T-helper 17 cell (primary cell): ENCODE measurements at regions not wholly inside any gene's neighbourhood (a gene's known extent, or its start where the extent isn't known, plus 50 kb on each side); places are given as distances from the start of the nearest gene placed in this dataset.

Source experiments
- ATAC-seq: fragments of 150-1000 bp; cut with Tn5 transposase; 2 replicates; pipeline ENCODE4 v1.10.0; 2021; ENCODE audit warnings: mild to moderate bottlenecking, moderate library complexity
- DNase-seq, 3 donors: peaks; one replicate each; pipeline versions ENCODE4 v3.0.0 to v3.0.0-alpha.2; 2020 to 2021
- H3K9me3 ChIP-seq: one replicate; pipeline ENCODE4 v1.7.0; 2013; ENCODE audit warnings: low read length, mild to moderate bottlenecking; ENCODE audit not compliant: control insufficient read depth, poor library complexity, severe bottlenecking
- H3K27ac Mint-ChIP-seq: one replicate; pipeline ENCODE4 v1.8.0; 2022; ENCODE audit warnings: mild to moderate bottlenecking, moderate library complexity, mixed read lengths
- H3K27me3 Mint-ChIP-seq: one replicate; pipeline ENCODE4 v1.8.0; 2022; ENCODE audit warnings: mixed read lengths
- H3K36me3 Mint-ChIP-seq: one replicate; pipeline ENCODE4 v1.8.0; 2022; ENCODE audit warnings: low read depth, mixed read lengths
- H3K4me1 Mint-ChIP-seq: one replicate; pipeline ENCODE4 v1.8.0; 2022; ENCODE audit warnings: mild to moderate bottlenecking, mixed read lengths
- H3K4me3 Mint-ChIP-seq: one replicate; pipeline ENCODE4 v1.8.0; 2022; ENCODE audit warnings: mild to moderate bottlenecking, moderate library complexity, mixed read lengths

DNA sequence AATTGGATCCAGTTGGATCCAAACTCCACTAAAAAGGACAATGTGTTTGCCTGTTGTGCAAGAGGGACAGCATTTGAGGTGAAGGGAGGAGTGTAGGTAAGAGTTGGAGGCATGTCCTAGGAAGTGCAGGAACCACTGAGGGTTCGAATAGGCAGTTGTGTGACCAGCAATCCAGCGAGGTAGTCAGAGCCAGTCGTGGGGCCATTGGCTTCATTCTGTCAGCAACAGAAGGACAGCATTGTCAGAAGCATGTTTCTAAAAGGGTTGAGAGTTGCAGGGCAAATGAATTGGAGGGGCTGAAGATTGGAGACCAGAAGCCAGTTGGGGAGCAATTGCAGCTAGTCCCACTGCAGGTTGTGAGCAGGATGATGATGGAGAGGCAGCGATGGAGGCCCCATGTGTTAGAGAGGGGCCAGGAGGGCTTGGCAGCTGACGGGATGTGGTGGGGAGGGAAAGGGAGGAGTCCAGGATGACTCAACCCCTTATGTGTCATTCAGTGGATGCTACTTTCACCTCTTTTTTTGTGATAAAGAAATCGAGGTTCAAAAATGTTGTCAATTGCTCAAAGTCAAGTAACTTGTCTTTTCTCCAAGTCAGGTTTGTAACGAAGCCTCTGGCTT is 96.7 kb upstream of the SIX3 start:
- no peaks in the 10 kb centered on the region for H3K9me3 ChIP-seq
- Mint-ChIP-seq H3K27ac (no peak overlapping the region), H3K4me3 (no peak overlapping the region), H3K4me1 (peaks cover 5% of the 10 kb centered on the region), H3K27me3 (peaks cover 40% of the 10 kb centered on the region), H3K36me3 (peaks cover 2% of the 10 kb centered on the region)
- ATAC-seq: no peak
- no peak for DNase-seq

GRCh38 chr2:44848026-44848425 is 93.5 kb upstream of the SIX3 start:
- Mint-ChIP-seq H3K4me1 (peaks cover 5% of the 10 kb centered on the region), H3K27ac (no peak overlapping the region), H3K4me3 (no peak overlapping the region), H3K36me3 (peaks cover 2% of the 10 kb centered on the region), H3K27me3 (peaks cover 47% of the 10 kb centered on the region)
- no peaks in the 10 kb centered on the region for H3K9me3 ChIP-seq
- no peak for ATAC-seq
- no peak for DNase-seq

GRCh38 chr2:44850016-44850415 is 91.5 kb upstream of the SIX3 start:
- no peak overlapping the region for H3K27ac Mint-ChIP-seq

GRCh38 chr2:44851518-44851917 is 90.0 kb upstream of the SIX3 start:
- no peak for DNase-seq
- peaks cover 45% of the 10 kb centered on the region for H3K27me3 Mint-ChIP-seq
- H3K36me3 Mint-ChIP-seq: no peaks in the 10 kb centered on the region
- H3K9me3 ChIP-seq: no peaks in the 10 kb centered on the region
- no peak overlapping the region for H3K27ac Mint-ChIP-seq
- H3K4me1 Mint-ChIP-seq: peaks cover 5% of the 10 kb centered on the region
- H3K4me3 Mint-ChIP-seq: no peak overlapping the region
- ATAC-seq: no peak

More at GRCh38 chr2:44850016-44850415, 91.5 kb upstream of the SIX3 start:
- H3K36me3 Mint-ChIP-seq: no peaks in the 10 kb centered on the region
- H3K4me1 Mint-ChIP-seq: peaks cover 5% of the 10 kb centered on the region
- DNase-seq (no peak), ATAC-seq (no peak)
- H3K9me3 ChIP-seq: no peaks in the 10 kb centered on the region
- H3K27me3 Mint-ChIP-seq: peaks cover 41% of the 10 kb centered on the region
- no peak overlapping the region for H3K4me3 Mint-ChIP-seq

- DNase-seq (no peak), ATAC-seq (no peak)
- Mint-ChIP-seq H3K27ac (no peak overlapping the region), H3K4me1 (peaks cover 4% of the 10 kb centered on the region), H3K4me3 (no peak overlapping the region), H3K27me3 (peaks cover 50% of the 10 kb centered on the region), H3K36me3 (no peaks in the 10 kb centered on the region)
- H3K9me3 ChIP-seq: no peaks in the 10 kb centered on the region
These were observed 88.9 kb upstream of the SIX3 start for GRCh38 chr2:44852594-44852993.

- no peaks in the 10 kb centered on the region for H3K9me3 ChIP-seq
- ATAC-seq: no peak
- no peaks in the 10 kb centered on the region for H3K4me1 Mint-ChIP-seq
- no peak for DNase-seq
- peaks cover 51% of the 10 kb centered on the region for H3K27me3 Mint-ChIP-seq
- H3K27ac Mint-ChIP-seq: no peak overlapping the region
- peaks cover 2% of the 10 kb centered on the region for H3K36me3 Mint-ChIP-seq
- H3K4me3 Mint-ChIP-seq: no peak overlapping the region
These were observed 82.2 kb upstream of the SIX3 start for GRCh38 chr2:44859337-44859736.

DNA sequence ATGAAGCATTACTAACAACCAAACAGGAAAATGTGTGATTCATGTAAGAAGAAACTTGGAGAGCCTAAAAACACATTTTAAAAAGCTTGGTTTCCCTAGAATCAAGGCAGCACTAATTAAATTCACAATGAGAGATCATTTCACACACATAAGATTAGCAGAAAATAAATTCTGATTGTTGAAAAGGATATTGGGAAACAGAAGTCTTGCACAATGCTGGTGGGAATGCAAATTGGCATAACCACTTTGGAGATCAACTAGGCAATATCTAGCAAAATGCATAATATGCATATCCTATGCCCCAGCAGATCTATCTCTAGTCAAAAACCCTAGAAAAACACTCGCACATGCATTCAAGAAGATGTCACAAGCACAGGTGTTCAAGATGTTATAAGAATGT is 75.3 kb upstream of the SIX3 start:
- ATAC-seq (no peak), DNase-seq (no peak)
- no peaks in the 10 kb centered on the region for H3K9me3 ChIP-seq
- H3K4me1 Mint-ChIP-seq: no peaks in the 10 kb centered on the region
- H3K36me3 Mint-ChIP-seq: peaks cover 2% of the 10 kb centered on the region
- peaks cover 47% of the 10 kb centered on the region for H3K27me3 Mint-ChIP-seq
- no peak overlapping the region for H3K4me3 Mint-ChIP-seq
- no peak overlapping the region for H3K27ac Mint-ChIP-seq

DNA sequence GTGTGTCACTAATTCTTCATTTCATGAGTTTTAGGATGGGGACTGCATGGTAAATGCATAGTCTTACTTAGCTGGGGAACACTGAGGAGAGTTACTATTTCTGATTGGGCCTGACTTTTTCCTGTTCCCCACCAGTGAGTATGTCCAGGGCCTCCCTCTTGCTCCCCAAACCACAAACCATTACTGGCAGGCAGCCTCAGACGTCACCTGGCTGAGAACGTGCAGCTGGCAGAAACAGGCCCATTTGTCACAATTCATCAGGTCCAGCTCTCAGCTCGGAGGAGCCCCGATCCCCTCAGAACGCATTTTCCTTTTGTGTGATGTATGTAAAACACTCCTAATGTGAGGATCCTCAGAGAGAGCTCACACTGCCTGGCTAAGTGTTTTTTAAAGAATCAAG is 71.7 kb upstream of the SIX3 start:
- no peak overlapping the region for H3K4me3 Mint-ChIP-seq
- no peak for DNase-seq
- ATAC-seq: no peak
- no peak overlapping the region for H3K27ac Mint-ChIP-seq
- H3K4me1 Mint-ChIP-seq: no peaks in the 10 kb centered on the region
- peaks cover 2% of the 10 kb centered on the region for H3K9me3 ChIP-seq
- no peaks in the 10 kb centered on the region for H3K36me3 Mint-ChIP-seq
- H3K27me3 Mint-ChIP-seq: peaks cover 31% of the 10 kb centered on the region

GRCh38 chr2:44877417-44877816 is 64.1 kb upstream of the SIX3 start:
- H3K4me1 Mint-ChIP-seq: no peaks in the 10 kb centered on the region
- peaks cover 2% of the 10 kb centered on the region for H3K9me3 ChIP-seq
- H3K27ac Mint-ChIP-seq: no peak overlapping the region
- no peak for DNase-seq
- H3K36me3 Mint-ChIP-seq: no peaks in the 10 kb centered on the region
- ATAC-seq: no peak
- H3K27me3 Mint-ChIP-seq: peaks cover 16% of the 10 kb centered on the region
- no peak overlapping the region for H3K4me3 Mint-ChIP-seq

DNA sequence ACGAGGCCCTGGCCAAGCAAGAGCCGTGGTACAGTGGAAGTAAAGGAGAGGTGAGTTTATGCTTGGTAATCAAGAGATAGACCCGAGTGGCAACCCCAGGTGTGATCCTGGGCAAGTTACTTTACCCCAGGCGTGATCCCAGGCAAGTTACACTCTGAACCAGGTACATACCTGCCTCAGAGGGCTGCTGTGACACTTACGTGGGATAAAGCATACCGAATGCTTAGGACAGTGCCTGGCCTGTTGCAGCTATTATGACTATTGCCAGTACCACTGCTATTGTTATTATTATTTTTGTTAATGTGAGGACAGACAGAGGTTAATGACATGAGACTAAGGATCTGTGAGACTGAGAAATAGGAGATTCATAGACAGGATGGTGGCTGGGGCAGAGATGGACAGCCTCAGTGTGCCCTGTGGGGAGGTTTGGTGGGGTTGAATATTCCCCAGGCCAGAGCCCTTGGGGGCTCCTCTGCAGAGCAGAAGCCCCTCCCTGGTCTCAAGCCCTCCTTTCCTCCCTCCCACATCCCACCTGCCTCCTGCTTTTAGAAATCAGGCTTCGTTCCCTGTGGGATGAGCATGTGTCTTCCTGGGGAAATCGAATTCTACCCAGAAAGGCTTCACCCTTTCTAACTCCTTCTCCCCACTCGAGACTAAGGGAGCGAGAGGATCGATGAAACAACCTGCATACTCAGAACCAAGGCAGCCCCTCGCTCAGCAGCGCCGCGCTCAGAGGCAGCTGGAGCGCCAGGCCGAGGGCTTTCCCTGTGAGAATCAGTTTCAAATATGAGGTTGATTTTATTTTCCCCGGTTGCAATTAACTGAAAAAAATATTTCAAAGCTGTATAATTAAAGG is 62.0 kb upstream of the SIX3 start:
- ATAC-seq (no peak), DNase-seq (no peak)
- Mint-ChIP-seq H3K4me3 (no peak overlapping the region), H3K27ac (no peak overlapping the region), H3K36me3 (no peaks in the 10 kb centered on the region), H3K27me3 (peaks cover 10% of the 10 kb centered on the region), H3K4me1 (no peaks in the 10 kb centered on the region)
- H3K9me3 ChIP-seq: no peaks in the 10 kb centered on the region

DNA sequence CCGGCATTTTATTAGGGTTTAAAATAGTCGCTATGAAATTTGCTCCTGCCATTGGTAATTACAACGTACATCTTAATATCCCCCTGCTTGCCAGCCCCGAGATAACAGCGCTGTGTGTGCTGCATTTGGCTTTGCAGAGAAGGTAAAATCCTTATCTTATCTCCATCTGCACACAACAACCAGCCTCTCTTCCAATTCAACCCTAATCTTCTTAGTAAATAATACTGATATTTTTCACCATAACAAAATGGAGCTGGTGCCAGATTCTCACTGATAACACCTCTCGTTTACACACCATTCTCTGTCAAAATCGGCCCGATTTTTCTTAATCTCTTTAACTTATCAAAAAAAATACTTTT is 61.4 kb upstream of the SIX3 start:
- Mint-ChIP-seq H3K4me1 (no peaks in the 10 kb centered on the region), H3K36me3 (no peaks in the 10 kb centered on the region), H3K27ac (no peak overlapping the region), H3K4me3 (no peak overlapping the region), H3K27me3 (peaks cover 10% of the 10 kb centered on the region)
- DNase-seq (no peak), ATAC-seq (no peak)
- H3K9me3 ChIP-seq: no peaks in the 10 kb centered on the region

GRCh38 chr2:44881856-44882255 is 59.6 kb upstream of the SIX3 start:
- no peaks in the 10 kb centered on the region for H3K36me3 Mint-ChIP-seq
- no peak overlapping the region for H3K4me3 Mint-ChIP-seq
- H3K9me3 ChIP-seq: no peaks in the 10 kb centered on the region
- no peak for DNase-seq
- no peak for ATAC-seq
- H3K4me1 Mint-ChIP-seq: no peaks in the 10 kb centered on the region
- peaks cover 10% of the 10 kb centered on the region for H3K27me3 Mint-ChIP-seq
- no peak overlapping the region for H3K27ac Mint-ChIP-seq

DNA sequence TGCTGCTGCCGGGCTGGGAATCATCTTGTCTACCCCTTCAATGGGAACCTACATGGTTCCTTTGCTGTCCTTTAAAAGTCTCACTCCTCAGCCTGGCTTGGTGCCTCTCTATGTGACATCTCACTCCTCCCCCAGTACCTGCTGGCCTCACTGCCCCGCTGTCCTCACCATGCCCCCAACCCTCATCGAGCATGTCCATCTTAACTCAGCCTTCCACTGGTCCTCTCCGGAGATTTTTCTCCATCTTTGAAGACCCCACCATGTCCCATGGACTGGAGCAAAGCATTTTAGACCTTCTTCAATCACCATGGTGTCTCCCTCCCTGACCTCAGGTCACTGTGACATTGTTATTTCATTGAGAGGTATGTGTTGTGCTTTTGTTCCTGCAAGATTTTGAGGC is 58.1 kb upstream of the SIX3 start:
- DNase-seq (no peak), ATAC-seq (no peak)
- peaks cover 2% of the 10 kb centered on the region for H3K36me3 Mint-ChIP-seq
- H3K27ac Mint-ChIP-seq: no peak overlapping the region
- no peaks in the 10 kb centered on the region for H3K9me3 ChIP-seq
- H3K4me3 Mint-ChIP-seq: no peak overlapping the region
- H3K4me1 Mint-ChIP-seq: no peaks in the 10 kb centered on the region
- H3K27me3 Mint-ChIP-seq: peaks cover 17% of the 10 kb centered on the region

DNA sequence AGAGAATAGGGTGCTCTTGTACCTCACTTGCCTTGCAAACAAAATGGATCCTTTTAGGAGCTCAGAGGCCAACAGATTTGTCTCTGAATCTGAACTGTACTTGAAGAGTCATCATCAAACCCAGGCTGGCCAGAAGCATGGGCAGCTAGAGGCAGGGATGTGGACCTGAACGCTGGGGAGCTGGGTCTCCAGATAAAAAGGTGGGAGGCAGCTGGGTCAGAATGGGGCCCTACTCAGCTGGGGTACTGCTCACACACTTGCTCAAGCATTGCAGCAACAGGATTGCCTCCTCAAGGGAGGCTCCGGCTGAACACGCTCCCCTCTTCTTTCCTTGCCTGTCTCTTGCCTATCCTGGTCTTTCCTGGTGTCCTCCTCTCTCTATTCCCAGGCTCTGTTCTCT is 57.3 kb upstream of the SIX3 start:
- Mint-ChIP-seq H3K4me1 (no peaks in the 10 kb centered on the region), H3K36me3 (peaks cover 2% of the 10 kb centered on the region), H3K4me3 (no peak overlapping the region), H3K27ac (no peak overlapping the region), H3K27me3 (peaks cover 15% of the 10 kb centered on the region)
- DNase-seq (no peak), ATAC-seq (no peak)
- no peaks in the 10 kb centered on the region for H3K9me3 ChIP-seq
